Retinal pigment epithelial cell (primary cell): ENCODE measurements at regions not wholly inside any gene's neighbourhood (a gene's known extent, or its start where the extent isn't known, plus 50 kb on each side); places are given as distances from the start of the nearest gene placed in this dataset.
"Not testable (repeated sequence)": the region's sequence is repeated elsewhere in the genome, so short reads cannot be mapped to it uniquely, and the experiment has no call there.

Experiments used
- DNase-seq: peaks from one replicate; pipeline ENCODE4 v3.0.0-alpha.2; 2010; ENCODE audit warnings: low read depth
- H3K4me3 ChIP-seq: 2 replicates; pipeline ENCODE4 v1.5.1; 2011; ENCODE audit warnings: mild to moderate bottlenecking, low read length, control low read depth, moderate library complexity

DNA sequence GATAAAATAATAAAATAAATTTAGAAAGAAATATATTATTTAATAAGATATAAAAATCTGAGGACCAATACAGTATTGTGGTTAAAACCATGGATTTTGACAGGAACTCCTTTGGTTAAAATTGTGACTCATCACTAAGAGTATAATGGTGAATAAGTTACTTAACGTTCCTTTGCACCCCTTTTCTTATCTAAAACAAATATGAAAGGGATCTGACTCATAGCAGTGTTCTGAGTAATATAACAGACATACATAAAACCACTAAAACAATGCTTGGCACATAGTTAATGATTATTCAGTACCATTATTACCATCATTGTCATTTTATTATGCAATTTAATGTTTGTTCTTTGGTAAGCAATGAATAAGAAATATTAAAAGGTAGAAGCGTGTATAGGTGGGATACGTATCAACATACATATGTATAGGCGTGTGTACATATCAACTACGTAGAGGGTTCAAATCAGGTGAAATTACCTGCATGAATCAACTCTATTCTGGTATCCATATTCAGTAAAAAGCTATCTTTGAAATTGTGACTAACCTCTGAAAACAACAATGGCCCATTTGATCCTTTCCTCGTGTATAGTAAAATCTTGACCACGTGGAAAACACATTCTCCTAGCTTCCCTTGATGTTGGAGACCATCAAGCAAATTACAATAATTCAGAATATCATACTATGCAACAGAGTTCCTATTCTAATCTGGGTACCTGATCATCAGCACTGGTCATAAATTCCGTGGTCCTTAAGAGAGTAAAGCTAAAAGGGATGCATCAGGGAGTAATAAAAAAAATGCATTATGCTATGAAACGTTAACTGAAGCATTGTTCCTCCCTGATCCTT is 342.6 kb upstream of the SPATA31A3 start:
- DNase-seq: not testable (repeated sequence)

DNA sequence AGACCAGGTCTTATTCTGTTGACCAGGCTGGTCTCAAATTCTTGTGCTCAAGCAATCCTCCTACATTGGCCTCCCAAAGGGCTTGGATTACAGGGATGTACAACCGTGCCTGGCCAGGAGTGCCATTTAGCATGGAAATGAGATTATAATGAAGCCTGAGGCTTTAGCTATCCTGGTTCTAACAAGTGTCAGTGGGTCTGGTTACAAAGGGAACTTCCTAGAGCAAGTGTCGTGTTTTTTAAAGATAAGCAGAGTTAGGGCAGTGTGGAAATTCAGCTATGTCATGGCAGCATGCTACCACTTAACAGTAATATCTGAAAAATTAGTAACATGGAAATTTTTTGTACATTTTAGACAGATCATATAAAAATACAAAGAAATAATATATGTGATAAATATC is 339.3 kb upstream of the SPATA31A3 start:
- DNase-seq: not testable (repeated sequence)

More for the DNA sequence above, 342.6 kb upstream of the SPATA31A3 start:
- H3K4me3 ChIP-seq: not testable (repeated sequence)

DNA sequence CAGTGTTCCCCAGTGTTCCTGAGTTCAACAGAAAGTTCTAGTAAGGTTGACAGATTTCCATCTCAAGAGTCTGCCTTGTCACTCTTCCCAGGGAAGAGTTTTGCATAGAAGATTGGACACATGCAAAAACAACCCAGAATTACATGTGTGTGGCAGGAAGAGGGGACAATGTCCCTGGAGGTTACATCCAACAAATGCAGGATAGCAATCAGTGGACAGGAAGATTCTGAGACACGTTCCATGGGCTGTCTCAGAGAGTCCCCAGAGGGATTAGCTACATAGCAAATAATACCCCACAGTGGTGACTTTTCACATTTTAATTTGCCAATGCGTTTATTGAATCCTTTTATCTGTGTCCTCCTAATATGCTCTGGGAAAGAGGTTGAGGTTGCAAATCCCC is 321.1 kb upstream of the SPATA31A3 start:
- not testable (repeated sequence) for H3K4me3 ChIP-seq, DNase-seq

More for the DNA sequence above, 339.3 kb upstream of the SPATA31A3 start:
- not testable (repeated sequence) for H3K4me3 ChIP-seq

DNA sequence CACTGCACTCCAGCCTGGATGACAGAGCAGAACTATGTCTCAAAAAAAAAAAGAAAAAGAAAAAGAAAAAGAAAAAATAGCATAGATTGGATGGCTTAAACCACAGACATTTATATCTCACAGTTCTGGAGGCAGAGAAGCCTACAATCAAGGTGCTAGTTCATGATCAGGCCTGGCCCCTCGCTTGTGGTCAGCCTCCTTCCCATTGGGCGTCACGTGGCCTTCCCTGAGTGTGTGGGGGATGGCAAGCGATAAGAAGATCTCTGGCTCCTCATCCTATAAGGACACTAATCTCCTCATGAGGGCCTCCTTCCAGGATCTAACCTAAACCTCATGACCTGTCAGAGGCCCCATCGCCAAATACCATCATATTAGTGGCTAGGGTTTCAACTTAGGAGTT is 320.2 kb upstream of the SPATA31A3 start:
- DNase-seq, H3K4me3 ChIP-seq: not testable (repeated sequence)

DNA sequence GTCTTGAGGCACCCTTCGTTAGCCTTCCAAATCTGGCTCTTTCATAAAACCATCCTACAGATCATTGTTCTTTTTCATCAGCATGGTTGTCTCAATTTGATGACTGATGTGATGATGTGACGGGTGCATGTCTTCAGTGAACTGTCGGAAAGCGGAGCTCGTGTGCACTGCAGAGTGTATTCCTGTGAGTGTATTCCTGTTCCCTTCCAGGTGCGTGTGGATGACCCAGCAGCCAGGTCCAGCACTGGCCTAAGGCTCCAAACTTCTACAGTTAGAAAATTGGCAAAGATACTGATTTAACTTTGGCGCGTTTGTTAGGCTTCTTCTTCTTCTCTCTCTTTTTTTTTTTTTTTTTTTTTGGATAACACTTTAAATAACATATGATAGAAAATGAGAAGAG is 314.8 kb upstream of the SPATA31A3 start:
- not testable (repeated sequence) for H3K4me3 ChIP-seq, DNase-seq

DNA sequence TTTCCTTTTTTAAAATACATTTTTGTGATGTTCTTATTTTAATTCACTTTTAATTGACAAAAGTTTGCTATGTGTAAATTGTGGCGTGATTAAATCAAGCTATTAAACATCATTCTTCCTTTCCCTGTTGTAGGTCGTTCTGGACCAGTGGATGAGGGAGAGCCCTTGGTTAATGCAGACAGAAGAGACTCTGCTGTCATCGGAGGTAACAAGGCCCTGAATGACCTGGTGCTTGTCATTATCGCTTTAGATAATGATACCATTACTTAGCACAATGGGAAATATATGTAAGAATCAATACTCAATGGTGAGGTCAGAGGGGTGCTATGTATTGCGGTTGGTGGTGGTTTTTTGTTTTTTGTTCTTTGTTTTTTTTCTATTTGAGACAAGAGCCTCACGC is 296.4 kb upstream of the SPATA31A3 start:
- H3K4me3 ChIP-seq, DNase-seq: not testable (repeated sequence)

DNA sequence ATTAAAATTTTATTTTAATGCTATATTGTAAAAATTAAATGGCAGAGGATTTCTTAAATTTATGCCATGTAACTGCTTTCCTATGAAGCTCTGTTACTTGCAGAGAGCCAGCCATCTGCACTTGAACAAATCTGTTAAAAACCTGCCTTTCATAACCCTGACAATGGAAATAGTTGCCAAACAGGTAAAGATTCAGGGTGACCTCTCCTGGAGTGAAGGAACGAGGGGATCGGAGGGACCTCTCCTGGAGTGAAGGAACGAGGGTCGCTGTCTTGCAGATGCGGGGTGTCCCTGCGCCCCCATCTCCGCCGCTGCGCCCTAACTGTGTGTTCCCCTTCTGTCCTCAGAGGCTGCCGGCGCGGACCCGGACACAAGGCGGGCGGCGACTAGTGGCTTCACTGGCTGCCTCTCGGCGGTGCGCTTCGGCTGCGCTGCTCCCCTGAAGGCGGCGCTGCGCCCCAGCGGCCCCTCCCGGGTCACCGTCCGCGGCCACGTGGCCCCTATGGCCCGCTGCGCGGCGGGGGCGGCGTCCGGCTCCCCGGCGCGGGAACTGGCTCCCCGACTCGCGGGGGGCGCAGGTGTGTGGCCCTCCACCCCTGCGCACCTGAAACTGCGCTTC is 295.9 kb upstream of the SPATA31A3 start:
- H3K4me3 ChIP-seq, DNase-seq: not testable (repeated sequence)

DNA sequence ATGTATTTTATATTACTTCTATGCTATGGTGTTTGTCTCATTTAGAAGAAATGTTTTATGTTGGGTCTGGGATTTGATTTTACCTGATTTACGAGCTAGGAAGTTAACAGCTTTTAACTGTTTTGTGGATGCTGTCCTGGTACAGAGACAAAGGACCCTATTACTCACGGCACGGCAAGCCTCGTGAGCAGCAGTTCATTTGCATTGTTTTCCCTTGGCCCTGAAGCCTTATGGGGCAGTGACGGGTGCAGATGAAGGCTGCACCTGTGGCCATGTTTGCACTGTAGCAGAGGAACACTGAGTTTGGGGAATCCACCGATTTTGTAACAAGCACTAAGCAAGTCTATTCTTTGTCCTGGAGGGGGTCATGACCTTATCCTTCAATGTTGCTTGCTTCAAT is 291.9 kb upstream of the SPATA31A3 start:
- not testable (repeated sequence) for H3K4me3 ChIP-seq, DNase-seq

DNA sequence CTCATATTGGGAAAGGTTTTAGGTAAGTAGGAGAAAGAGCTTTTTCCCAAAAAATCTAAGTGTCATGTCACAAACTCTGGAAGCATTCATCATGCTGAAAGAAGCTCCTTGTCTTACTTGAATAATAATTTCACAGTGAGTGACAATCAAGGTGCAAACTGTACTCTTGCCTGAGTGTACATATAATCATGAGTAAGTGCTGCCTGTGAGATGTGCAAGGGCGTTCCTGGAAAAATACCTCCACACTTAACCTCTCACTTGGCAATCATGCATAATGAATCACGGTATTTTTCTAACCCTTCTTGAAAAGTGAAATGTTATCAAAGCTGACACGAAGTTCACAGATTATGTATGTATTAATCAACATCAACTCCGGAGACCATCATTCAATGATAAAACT is 289.2 kb upstream of the SPATA31A3 start:
- not testable (repeated sequence) for DNase-seq, H3K4me3 ChIP-seq

DNA sequence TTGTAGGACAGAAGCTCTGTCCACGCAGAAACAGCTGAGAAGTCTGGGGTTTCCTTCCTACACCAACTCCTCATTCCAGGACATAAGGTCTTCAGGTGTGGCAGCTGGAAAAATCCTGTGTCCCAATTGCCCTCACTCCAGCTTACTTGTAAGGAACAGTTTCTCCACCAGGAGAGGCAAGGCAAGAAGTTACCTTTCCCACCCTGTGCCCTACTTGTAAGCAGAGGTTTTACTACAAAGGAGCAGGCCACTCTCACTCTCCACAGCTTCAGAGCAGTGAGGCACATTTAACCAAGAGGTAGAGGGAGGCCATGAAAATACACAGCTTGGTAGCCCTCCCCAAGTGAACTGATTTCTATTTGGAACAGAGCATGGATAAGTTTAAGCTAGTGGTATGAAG is 277.3 kb upstream of the SPATA31A3 start:
- DNase-seq, H3K4me3 ChIP-seq: not testable (repeated sequence)

DNA sequence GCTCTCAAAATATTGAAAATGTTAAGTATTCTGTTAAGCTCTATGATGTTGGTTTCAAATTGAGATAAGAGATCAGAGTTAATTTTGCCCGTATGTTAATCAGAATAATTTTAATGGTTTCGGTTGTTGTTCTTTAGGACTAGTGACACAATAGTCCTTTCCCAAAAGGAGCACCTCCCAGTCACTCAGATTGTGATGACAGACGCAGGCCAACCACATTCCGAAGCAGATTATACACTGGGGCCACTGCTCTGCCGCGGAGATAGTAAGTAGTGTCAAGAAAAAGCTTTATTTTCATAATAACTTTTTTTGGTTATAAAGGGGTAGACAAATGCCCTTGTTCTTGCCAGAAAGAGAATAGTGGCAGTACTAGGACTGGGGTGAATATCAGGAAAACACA is 265.5 kb upstream of the SPATA31A3 start:
- H3K4me3 ChIP-seq, DNase-seq: not testable (repeated sequence)

DNA sequence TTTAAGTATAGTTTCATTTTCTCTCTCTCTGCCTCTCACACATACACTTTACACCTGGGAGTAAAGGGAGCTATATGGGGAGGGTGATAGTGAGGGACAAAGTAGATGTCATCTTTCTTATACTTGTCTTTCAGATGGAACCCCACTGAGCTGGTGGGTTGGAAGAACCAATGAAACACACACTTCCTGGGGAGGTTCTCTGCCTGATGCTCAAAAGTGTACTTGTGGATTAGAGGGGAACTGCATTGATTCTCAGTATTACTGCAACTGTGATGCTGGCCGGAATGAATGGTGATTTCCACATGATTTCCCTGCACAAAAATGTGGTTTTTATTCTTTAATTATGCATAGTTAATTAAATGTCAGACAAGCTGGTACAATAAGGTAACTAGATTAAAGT is 256.6 kb upstream of the SPATA31A3 start:
- not testable (repeated sequence) for DNase-seq, H3K4me3 ChIP-seq

DNA sequence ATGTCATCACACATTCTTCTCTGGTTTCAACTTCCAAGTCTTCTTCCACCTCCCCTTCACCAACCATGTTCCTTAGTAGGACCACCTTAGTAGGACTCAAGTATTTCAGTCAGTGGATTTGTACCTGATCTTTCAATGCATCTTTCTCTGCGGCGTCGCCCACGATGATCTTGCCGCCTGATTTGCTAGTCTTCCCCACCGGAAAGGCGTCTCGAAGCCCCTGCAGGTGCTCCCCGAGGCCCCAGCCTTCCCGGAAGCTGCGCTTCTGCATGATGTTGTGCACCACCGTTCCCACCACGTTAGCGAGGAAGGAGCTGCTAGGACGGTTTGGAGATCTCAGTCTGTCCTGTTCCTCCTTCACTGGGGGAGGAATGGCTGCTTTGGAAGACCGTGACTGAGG is 219.7 kb upstream of the SPATA31A3 start:
- H3K4me3 ChIP-seq, DNase-seq: not testable (repeated sequence)

DNA sequence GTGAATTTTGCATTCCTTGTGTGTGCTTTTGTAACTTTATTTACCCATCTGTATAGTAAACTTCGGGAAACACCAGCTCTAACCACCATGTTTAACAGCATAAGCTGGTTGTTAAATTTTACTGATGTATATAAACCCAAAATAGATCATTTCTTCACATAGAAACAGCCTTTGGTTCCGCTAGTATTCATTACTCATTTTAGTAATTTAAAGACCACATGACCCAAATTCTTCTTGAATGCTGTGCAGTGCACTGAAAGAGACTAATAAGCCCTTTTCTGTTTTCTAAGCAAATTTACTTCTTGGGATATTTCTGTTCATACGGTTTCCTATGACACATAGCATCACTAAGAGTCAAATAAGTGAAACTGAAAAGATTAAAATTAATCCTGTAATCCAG is 218.5 kb upstream of the SPATA31A3 start:
- H3K4me3 ChIP-seq: not testable (repeated sequence)

DNA sequence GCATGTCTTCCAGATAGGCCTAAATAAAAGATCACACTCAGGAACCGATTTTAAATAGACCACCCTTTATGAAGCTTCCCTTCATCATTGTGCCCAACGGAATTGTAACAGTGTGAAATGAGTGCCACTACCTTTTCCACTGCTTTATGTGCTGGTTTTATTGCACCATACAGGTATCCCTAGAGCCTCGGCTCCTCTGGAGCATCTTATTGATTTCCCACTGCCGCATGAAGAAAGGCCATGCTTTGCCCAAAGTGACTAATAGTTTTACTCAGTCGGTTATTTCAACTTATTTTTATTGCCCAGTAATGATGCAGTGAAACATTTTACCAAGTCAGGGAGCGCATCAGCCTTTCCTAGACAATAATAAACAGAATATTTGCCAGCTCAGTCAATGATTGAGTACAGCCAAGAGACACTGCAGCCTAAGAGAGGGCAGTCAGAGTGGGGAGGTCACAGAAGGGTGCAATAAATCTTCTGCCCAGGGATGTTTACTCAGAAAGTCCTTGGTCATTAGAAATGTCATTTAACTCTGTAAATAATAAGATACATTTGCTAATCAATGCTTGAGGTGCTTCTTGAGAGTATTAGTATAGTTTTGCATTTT is 216.6 kb upstream of the SPATA31A3 start:
- not testable (repeated sequence) for H3K4me3 ChIP-seq, DNase-seq

More for the DNA sequence above, 218.5 kb upstream of the SPATA31A3 start:
- DNase-seq: not testable (repeated sequence)

DNA sequence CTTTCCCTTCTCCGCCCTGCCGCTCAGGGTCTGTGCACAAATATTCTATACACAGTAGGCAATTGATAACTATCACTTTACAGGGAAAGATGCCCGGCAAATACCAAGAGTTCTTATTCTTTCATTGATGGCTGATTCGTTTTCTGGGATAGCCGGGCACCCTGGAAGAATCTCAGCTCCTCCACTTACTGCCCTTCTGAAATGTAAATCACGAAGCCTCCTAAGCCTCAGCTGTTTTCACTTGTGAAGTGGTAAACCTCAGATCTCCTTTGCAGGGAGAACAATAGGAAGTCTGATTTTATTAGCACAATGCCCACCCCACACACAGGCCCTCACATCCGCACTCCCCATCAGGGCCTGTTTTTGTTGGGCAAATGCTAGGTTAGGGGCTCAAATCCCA is 203.8 kb upstream of the SPATA31A3 start:
- not testable (repeated sequence) for DNase-seq

DNA sequence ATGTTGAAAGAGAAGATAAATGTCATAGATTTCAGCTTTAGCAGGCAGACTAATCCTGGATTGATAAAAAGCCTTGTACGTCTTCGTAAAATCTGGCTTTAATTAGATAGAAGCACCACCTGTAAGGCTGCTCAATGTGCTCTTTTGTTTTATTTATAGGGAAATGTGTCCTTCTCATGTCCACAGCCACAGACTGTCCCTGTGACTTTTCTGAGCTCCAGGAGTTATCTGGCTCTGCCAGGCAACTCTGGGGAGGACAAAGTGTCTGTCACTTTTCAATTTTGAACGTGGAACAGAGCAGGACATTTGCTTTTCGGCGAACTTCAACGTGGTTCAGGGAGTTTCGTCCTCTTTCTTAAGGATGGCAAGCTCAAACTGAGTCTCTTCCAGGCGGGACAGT is 203.0 kb upstream of the SPATA31A3 start:
- not testable (repeated sequence) for DNase-seq, H3K4me3 ChIP-seq

More for the DNA sequence above, 203.8 kb upstream of the SPATA31A3 start:
- not testable (repeated sequence) for H3K4me3 ChIP-seq

DNA sequence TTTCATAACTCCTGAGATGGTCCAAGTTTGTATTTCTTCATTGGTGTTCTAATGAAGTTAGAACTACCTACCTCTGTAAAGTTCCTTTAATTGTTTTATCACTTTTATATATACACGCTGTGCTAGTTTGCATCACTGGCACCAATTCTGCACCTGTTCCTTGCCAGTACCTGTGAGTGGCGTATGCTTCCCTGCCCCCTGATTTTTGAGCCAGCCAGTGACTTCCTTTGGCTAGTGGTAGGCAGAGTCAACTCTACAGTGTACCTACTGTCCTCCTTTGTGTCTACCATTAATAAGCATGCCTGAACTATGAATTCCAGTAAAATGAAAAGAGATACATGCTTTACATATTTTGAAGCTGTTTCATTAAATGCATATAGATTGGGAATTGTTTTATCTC is 186.8 kb upstream of the SPATA31A3 start:
- DNase-seq, H3K4me3 ChIP-seq: not testable (repeated sequence)

DNA sequence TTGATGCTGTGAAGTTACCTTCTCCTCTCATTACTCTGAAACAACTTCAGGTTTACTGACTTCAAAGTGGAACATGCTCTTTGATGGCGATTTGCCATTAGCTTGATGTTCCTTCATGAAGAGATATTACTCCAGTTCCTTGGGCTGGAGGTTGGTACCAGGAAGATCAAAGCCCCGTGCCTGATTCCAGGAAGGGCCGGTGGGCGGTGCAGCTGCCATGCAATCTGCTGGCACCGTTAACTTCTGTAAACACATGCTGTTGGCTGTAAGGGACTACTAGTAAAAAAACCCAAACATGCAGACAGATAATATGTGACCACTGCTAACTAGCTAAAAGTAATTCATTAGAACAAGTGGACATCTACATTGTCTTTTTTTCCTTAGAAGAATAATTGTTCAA is 182.8 kb upstream of the SPATA31A3 start:
- H3K4me3 ChIP-seq, DNase-seq: not testable (repeated sequence)

DNA sequence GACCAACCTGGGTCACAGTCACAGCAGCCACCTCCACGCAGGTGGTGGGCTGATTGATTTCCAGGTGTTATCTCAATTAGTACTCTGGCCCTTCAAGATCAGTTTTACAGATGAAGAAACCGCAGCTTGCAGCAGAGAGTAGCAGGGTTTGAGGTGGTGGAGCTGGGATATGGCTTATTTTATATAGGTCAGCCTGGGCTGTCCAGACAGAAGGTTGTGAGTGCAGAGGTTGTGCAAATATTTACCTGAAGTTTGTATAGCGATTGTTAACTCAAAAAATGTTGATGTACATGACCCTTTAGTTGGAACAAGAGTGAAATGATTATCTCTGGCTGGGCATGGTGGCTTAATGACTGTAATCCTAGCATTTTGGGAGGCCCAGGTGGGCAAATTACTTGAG is 179.4 kb upstream of the SPATA31A3 start:
- DNase-seq, H3K4me3 ChIP-seq: not testable (repeated sequence)
